ENCODE measurements at regions not wholly inside any gene's neighbourhood (a gene's known extent, or its start where the extent isn't known, plus 50 kb on each side); places are given as distances from the start of the nearest gene placed in this dataset.
"Not testable (repeated sequence)": the region's sequence is repeated elsewhere in the genome, so short reads cannot be mapped to it uniquely, and the experiment has no call there.

DNA sequence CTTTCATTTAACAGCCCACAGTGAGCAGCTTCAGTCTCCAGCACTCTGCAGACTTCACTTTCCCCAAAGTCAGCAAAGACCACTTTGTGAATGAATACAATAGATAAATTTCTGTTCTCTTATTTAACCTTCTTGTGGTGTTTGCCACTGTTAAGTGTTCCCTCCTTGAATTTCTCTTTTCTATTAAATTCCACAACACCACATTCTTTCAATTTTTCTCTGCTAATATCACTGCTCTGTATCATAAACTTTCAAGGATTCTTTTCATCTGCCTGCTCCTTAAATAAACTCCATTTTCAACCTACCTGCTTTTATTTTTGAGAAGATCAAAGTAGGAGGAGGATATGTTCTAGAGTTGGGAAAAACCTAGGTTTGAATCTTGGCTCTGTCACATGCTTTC, 739.5 kb upstream of the GRAMD2B start:
- DNase-seq (no peak), ATAC-seq (no peak)
- intact Hi-C loops (cut with DNase I, micrococcal nuclease), result no loop called here
- Histone ChIP-seq H3K36me3 (ENCODE audit: low read depth) (no peaks in the 10 kb centered on the region), H3K4me1 (ENCODE audit: low read depth) (no peaks in the 10 kb centered on the region), H3K9me3 (no peaks in the 10 kb centered on the region), H3K4me3 (no peak overlapping the region)
- TF ChIP-seq, protein P1, sequence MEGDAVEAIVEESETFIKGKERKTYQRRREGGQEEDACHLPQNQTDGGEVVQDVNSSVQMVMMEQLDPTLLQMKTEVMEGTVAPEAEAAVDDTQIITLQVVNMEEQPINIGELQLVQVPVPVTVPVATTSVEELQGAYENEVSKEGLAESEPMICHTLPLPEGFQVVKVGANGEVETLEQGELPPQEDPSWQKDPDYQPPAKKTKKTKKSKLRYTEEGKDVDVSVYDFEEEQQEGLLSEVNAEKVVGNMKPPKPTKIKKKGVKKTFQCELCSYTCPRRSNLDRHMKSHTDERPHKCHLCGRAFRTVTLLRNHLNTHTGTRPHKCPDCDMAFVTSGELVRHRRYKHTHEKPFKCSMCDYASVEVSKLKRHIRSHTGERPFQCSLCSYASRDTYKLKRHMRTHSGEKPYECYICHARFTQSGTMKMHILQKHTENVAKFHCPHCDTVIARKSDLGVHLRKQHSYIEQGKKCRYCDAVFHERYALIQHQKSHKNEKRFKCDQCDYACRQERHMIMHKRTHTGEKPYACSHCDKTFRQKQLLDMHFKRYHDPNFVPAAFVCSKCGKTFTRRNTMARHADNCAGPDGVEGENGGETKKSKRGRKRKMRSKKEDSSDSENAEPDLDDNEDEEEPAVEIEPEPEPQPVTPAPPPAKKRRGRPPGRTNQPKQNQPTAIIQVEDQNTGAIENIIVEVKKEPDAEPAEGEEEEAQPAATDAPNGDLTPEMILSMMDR (IDR thresholded peaks at IDR 0.05), result no peak

DNA sequence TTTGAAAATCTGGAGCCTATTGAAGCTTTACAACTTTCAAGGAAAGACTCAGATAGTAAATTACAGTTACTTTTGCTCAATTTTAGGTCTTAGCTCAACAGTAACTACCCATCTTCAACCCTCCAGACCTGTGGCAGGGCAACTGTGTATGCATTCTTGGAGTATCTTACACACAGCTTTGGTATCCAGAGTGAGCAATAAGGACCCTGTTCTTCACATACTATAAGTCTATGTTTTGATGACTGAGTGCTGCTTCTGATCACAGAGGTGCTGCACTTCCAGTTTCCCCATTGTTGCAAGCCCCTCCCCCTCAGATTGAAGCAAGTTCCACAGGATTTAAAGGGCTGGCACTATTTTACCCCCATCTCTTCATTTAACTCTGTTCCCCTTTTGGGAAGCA, 737.4 kb upstream of the GRAMD2B start:
- no peak overlapping the region for H3K4me3 ChIP-seq
- intact Hi-C loops (cut with DNase I, micrococcal nuclease), result no loop called here
- no peaks in the 10 kb centered on the region for H3K9me3 ChIP-seq
- TF ChIP-seq, protein P1 (IDR thresholded peaks at IDR 0.05), result no peak
- H3K4me1 ChIP-seq (ENCODE audit: low read depth), result no peaks in the 10 kb centered on the region
- ATAC-seq, result no peak
- no peaks in the 10 kb centered on the region for H3K36me3 ChIP-seq (ENCODE audit: low read depth)
- DNase-seq, result no peak

DNA sequence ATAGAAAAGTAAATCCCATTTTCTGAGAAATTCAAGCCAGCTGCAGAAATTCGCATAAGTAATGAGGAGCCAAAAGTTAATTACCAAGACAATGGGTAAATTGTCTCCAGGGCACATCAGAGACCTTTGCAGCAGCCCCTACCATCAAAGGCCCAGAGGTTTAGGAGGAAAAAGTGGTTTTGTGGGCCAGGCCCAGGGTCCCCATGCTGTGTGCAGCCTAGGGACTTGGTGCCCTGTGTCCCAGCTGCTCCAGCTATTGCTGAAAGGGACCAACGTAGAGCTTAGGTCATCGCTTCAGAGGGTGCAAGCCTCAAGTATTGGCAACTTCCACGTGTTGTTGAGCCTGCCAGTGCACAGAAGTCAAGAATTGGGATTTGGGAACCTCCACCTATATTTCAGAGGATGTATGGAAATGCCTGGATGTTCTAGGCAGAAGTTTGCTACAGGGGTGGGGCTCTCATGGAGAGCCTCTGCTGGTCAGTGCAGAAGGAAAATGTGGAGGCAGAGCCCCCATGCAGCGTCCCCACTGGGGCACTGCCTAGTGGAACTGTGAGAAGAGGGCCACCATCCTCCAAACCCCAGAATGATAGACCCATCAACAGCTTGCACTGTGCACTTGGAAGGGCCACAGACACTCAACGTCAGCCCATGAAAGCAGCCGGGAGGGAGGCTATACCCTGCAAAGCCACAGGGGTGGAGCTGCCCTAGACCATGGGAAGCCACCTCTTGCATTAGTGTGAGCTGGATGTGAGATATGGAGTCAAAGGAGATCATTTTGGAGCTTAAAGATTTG, 731.3 kb upstream of the GRAMD2B start:
- H3K36me3 ChIP-seq (ENCODE audit: low read depth); H3K4me3 ChIP-seq; ATAC-seq; DNase-seq; H3K9me3 ChIP-seq; H3K4me1 ChIP-seq (ENCODE audit: low read depth); intact Hi-C loops (cut with DNase I, micrococcal nuclease): not testable (repeated sequence)

DNA sequence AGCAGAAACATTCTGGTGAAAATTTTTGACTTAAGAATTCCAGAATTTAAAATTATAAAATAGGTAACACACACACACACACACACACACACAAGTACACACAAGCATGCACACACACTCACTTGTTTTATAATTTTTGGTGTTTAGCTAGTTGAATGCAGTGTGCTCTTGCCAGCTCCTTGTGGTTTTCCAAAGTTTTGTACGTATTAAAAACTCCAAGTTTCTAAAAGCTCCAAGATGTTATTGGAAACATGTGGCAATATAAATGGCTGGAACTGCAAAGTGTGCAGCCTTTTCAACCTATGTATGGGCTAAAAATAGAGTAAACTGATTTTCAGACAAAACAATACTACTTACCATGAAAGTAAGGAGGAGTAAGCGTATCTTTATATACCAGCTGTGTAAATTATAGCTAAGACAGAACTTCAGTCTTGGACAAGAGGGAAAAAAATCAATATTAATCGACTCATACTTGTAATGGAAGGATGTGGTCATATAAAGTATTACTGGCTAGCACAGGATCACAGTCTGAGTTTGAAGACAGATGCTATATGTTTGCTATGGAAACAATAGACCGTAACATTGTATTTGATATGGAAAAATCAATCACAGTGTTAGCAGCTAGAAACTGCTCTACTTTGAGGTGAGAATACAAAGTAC, 727.1 kb upstream of the GRAMD2B start:
- Histone ChIP-seq H3K4me1 (ENCODE audit: low read depth) (peaks cover 16% of the 10 kb centered on the region), H3K4me3 (no peak overlapping the region), H3K36me3 (ENCODE audit: low read depth) (no peaks in the 10 kb centered on the region), H3K9me3 (no peaks in the 10 kb centered on the region)
- no peak for ATAC-seq
- DNase-seq, result no peak
- intact Hi-C loops (cut with DNase I, micrococcal nuclease), result no loop called here
- TF ChIP-seq, protein P1 (IDR thresholded peaks at IDR 0.05), result no peak

DNA sequence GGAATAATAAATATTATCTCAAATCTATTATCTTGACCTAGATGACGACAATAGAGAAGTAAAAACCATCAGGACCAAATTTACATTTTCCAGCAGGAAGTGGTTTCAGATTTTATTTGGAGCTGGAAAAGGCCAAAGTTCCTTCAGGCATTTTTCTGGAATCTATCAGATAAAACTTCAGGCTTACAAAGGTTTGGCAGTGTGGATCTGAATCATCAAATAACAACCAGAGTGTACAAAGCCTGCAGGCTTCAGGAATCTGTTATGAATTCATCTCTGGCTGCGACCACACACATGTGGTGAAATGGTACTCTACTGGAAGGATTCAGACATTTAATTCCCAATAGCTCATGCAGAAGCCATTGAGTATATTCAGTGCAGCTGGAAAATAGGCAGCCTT, 726.4 kb upstream of the GRAMD2B start:
- TF ChIP-seq, protein P1 (IDR thresholded peaks at IDR 0.05), result no peak
- intact Hi-C loops (cut with DNase I, micrococcal nuclease), result no loop called here
- peaks cover 16% of the 10 kb centered on the region for H3K4me1 ChIP-seq (ENCODE audit: low read depth)
- no peaks in the 10 kb centered on the region for H3K9me3 ChIP-seq
- H3K4me3 ChIP-seq, result no peak overlapping the region
- DNase-seq (no peak), ATAC-seq (peak; percentile 18)
- no peaks in the 10 kb centered on the region for H3K36me3 ChIP-seq (ENCODE audit: low read depth)

DNA sequence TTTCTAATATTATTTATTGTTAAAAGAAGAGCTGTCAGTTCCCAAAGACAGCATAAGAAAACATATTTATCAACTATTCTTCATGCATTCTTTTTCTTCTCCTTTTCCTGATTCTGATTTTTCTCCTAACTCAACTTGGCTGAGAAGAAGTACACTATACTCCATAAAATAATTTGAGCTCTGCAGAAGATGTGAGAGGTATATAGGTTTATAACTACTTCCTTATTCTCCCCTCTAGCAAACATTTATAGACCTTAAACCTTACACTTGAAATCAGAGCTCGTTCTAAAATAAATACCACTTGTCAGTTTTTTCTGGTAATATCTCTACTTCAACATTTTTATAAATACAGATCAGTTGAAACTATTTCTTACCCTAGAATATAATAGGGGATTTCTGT, 724.8 kb upstream of the GRAMD2B start:
- Histone ChIP-seq H3K4me3 (no peak overlapping the region), H3K36me3 (ENCODE audit: low read depth) (no peaks in the 10 kb centered on the region), H3K9me3 (no peaks in the 10 kb centered on the region), H3K4me1 (ENCODE audit: low read depth) (peaks cover 16% of the 10 kb centered on the region)
- TF ChIP-seq, protein P1 (IDR thresholded peaks at IDR 0.05), result no peak
- intact Hi-C loops (cut with DNase I, micrococcal nuclease), result no loop called here
- DNase-seq (no peak), ATAC-seq (peak; percentile 77)

Data from mucosa of descending colon (tissue), 3 donors.